ENCODE measurements at regions not wholly inside any gene's neighbourhood (a gene's known extent, or its start where the extent isn't known, plus 50 kb on each side); places are given as distances from the start of the nearest gene placed in this dataset.
"Not testable (repeated sequence)": the region's sequence is repeated elsewhere in the genome, so short reads cannot be mapped to it uniquely, and the experiment has no call there.

DNA sequence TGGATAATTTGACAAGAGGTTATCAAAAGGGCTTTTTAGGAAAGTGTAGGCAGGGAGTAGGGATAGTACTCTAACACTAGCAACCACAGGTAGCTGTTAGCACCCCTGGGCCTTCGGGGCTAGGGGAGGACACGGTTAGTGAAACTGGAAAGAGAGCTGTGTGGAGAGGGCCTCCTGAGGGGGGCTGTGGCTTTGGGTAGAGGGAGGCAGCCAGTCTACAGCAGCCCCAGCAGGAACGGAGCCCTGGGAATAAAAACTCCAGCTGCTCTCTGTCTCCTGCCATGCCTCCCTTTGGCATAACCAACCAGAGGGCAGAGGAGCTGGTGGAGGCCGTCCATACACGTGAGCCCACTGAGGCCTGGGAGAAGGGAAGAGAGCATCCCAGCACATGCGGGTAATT lies 223.2 kb downstream of the FOXD2 start:
- DNase-seq (ENCODE audit: low read depth in 2 of 2), result no peak

DNA sequence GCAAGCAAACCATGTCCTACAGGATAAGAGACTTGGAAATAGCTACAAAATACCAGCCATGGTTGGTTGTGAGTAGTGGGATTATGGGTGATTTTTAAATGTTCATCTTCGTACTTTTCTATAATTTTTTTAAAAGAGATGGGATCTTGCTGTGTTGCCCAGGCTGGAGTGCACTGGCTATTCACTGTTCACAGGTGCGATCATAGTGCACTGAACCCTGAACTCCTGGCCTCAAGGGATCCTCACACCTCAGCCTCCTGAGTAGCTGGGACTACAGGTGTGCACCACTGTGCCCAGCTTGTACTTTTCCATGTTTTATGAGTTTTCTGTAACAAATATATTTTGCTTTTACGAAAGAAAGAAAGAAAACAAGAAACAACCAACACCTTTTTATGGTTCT lies 224.2 kb downstream of the FOXD2 start:
- DNase-seq (ENCODE audit: low read depth in 2 of 2), result no peak

DNA sequence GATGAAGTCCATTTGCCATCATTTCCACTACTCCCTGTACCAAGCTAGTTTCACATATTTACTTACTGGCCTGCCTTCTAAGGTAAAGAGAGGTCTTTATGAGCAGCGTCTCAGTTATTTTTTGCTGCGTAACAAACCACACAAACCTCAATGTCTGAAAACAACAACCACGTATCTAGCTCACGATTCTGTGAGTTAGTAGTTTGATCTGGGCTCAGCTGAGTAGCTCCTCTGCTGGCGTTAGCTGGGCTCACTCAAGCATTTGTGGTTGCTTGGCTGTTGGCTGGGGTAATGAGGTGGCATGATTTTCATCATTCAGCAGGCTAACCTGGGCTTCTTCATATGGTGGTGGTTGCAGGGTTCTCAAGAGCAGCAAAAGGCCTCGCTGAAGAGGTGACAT lies 225.4 kb downstream of the FOXD2 start:
- no peak for DNase-seq (ENCODE audit: low read depth in 2 of 2)

DNA sequence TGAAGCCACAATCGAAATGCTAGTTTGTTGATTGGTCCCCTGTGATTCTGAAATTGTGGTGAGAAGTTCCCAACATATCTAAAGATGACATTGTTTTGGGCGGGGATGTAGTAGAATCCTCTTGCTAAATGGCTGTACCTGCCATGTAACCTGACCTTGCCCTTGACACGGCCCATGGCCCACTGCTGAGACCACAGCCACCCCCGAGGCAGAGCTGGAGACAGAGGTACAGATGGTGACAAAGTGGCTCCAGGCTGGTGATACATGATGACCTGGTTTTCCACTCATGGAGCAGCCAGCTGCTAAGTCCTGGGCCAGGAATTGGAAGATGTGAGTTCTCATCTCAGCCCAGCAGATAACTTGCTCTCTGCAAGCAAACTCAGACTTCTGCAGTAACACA lies 226.5 kb downstream of the FOXD2 start:
- no peak for DNase-seq (ENCODE audit: low read depth in 2 of 2)

DNA sequence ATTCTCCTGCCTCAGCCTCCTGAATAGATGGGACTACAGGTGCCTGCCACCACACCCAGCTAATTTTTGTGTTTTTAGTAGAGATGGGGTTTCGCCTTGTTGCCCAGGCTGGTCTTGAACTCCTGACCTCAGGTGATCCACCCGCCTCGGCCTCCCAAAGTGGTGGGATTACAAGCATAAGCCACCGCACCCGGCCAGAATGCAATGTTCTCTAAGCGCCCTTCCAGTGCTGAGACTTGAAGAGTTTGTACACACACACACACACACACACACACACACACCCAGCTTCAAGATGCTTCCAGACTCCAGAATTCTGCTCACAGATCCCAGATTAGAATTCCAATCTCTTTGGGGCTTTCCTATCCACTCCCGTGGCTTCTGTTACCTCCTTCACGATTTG lies 227.1 kb downstream of the FOXD2 start:
- DNase-seq (ENCODE audit: low read depth in 2 of 2), result not testable (repeated sequence)

DNA sequence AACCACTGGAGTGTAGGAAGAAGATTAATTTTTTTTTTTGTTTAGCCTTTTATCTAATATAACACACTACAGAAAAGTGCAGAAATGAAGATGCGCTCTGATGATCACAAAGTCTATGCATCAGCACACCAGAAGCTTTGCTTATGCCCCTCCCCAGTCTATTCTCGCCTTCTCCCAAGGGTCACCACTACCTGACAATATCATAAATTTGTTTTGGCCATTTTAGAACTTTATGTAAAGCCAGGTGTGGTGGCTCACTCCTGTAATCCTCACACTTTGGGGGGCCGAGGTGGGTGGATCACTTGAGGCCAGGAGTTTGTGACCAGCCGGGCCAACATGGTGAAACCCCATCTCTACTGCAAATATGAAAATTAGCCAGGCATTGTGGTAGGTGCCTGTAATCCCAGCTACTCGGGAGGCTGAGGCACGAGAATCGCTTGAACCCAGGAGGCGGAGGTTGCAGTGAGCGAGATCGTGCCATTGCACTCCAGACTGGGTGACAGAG lies 231.3 kb downstream of the FOXD2 start:
- no peak for DNase-seq (ENCODE audit: low read depth in 2 of 2)

DNA sequence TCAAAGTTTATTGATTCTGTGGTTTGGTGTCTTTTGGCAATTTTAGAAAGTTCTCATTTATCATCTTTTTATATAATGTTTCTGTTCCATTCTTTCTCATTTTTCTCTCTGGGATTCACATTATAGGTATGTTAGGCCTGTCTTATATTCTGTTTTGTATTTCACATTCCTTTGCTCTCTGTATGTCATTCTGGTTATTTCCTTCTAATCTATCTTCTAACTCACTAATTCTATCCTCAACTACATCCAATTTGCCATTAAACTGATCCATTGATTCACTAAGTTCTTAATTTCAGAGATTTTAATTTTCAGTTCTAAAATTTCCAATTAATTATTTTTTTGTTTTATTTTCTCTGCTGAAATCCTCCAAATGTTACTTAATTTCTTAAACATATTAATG lies 234.8 kb downstream of the FOXD2 start:
- DNase-seq (ENCODE audit: low read depth in 2 of 2), result no peak

DNA sequence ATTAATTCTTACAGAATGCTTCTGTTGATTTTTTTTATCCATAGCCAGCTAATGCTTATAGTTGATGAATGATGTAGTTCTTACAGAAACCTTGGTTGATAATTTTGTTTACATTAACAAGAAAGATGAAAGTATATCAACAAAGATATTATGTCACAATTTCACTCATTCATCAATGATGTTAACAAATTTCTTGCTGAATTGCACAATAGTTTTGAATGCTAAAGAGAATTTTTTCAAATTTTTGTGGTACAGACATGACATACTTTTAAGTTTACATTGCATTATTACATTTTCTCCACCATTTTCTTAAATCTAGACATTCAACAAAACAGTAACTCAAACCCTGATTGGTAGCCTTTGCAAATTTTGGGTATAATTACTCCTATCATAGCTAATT lies 236.3 kb downstream of the FOXD2 start:
- no peak for DNase-seq (ENCODE audit: low read depth in 2 of 2)

DNA sequence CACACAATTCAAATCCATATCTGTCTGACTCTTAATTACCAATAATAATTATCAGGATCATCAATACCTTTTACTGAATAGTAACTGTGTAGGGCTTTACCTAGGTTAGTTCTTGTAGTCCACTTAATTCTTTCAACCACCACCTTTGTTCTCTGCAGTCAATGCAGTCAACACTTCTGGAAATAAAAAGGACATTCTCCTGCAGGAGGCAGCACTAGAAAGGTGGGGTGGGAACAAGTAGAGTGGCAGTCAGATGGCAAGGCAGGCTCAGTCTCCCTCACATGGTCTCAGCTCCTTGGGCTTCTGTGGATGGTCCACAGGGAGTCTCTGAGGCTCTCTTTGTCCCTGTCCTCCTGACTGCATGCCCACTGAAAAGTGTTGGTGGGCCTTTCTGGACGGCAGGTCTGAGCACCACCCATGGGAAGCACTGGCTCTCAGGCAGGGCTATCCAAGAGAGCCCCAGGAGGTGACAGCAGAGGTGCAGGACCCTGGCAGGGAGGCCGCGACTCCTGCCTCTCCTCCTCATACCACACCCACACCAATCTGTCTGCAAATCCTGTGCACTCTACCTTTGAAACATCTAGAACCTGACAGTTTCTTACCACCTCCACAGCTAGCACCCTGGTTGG lies 237.3 kb downstream of the FOXD2 start:
- DNase-seq (ENCODE audit: low read depth in 2 of 2), result no peak

DNA sequence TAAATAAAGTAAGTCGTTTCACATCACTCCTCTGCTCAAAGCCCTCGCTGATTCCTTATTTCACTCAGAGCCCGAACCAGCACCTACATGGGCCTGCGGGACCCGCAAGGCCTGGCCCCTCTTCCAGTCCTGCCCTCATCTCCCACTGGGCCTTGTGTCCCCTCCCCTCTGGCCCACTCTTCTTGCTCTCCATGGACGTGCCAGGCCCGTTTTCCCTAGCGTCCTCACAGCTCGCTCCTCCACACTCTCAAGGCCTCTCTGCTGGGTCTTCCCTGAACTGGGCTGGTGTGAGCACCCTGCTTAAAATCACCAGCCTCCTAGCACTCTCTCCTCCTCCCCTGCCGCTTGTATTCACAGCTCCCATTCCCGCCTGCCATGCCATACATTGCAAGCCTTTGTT lies 237.9 kb downstream of the FOXD2 start:
- DNase-seq (ENCODE audit: low read depth in 2 of 2), result no peak

DNA sequence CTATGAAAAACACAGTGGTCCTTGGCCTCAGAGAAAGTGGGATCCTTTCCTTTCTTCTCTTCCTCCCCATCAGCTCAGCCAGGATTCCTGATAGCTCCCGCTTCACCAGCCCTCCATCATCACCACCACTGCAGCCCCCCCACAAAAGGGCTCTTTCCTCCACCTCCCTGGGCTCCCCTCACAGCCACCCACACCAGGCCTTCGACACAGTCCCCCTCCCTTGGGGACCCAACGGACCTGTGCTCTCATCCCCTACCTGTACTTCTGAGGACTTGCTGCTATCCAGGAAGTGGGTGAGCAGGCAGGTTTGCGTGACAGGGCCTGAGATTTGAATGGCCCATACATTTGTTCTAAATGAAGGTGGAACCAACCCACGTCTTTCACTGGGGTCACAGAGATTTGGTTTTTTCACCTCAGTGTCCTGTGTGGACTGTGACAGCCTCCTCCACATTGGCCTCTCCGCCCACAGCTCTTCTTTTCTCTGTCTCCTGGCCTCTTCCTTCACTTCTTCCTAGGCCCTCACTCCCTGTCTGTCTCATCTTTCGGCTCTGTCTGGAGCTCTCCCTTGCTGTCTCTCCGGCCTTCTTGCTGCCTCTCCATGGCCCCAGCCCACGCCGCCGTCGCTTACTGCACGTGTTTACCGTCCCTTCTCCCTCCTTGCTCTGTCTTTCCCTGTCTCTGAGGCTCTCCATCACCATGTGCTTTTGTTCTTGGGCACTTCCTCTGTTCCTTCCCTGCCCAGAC lies 238.6 kb downstream of the FOXD2 start:
- DNase-seq (ENCODE audit: low read depth in 2 of 2), result no peak

DNA sequence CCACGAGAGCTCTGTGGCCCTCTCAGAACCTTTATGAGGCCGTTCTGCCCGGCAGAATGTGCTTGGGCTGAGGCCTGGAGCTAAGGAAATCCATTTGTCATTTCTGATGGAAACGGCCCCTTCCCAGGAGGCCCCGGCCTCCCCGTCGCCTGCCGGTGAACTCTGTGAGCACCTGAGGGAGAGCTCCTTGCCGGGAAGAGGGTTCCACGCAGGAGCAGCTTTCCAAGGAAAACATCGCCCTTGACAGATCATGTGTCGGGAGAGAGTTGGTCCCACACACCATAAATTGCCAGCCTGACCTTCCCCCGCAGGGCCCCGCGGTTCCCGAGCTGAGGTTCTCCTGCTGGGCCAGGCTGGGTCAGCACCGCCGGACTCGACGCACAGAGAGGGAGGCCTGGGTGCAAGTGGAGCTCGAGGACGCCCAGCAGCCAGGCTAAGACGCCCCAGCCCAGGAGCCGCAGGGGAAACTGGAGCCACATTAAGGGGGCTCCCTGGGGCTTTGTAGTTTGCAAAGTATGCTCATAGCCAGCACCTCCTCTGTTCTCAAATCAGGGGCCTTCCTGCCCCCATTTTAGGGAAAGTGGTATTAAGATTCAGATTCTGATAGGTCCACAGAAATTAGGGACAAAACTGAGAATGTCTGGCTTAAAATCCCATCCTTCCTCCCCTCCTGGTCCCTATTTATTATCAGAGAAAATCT lies 239.5 kb downstream of the FOXD2 start:
- DNase-seq (ENCODE audit: low read depth in 2 of 2), result no peak

DNA sequence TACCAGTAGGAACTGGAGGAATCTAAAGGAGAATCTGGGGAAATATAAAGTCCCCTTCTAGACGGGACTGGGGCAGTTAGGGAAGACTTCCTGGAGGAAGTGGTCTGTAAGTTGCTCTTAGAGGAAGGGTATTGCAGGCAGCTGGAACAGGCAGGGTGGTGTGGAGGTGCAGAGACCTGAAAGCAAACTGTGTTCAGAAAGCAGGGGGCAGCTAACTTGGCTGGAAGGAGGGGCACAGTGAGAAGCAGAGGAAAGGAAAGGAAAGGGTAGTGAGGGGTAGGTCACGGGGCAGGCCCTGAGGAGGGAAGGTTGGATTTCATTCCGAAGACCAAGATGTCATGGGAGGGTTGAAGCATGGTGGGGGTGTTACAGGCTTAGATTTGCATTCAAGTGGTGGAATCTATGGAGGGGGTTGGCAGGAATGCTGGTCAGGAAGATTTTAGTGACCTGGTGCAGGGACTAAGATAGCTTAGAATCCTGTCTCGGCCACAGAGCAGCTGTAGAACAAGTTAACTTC lies 240.7 kb downstream of the FOXD2 start:
- DNase-seq (ENCODE audit: low read depth in 2 of 2), result no peak

DNA sequence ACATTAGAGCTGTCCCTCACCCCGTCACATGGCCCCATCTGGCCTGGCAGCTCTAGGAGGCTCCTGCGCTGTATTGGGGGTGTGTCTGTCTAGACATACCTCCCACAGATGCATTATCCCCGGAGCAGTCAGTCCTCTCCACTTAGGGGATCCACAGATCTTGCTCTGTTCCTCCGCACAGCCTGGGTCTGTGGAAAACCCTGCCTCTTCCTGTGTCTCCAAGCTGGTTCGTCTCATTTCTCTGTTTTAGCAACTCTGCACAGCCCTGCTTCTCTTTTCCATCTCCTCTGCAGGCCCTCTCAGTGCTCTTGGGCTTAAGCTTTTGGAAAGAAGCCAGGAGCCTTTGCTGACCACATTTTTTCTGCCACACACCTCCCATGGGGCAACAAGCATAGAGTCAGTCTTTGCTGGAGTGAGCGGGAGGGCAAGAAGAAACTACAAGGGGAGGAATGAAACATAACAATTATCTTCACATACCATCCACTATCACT lies 241.5 kb downstream of the FOXD2 start:
- no peak for DNase-seq (ENCODE audit: low read depth in 2 of 2)

DNA sequence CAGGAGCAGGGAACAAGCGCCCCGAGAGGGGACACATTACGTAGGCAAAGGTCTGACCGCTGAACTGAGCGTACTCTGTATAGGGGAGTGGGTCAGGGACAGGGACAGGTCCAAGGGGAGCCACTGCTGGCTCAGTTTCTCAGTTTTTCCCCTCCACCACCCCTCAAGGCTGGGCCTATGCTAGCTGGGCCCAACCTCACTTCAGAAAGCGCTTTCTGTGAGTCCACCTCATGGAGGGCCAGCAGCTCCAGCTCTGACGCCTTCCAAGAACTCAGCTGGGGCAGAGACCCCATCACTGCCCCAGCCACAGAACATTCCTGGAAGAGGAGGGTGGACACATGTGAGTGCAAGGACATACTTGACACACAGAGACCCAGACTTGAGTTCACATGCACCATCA lies 242.0 kb downstream of the FOXD2 start:
- no peak for DNase-seq (ENCODE audit: low read depth in 2 of 2)

DNA sequence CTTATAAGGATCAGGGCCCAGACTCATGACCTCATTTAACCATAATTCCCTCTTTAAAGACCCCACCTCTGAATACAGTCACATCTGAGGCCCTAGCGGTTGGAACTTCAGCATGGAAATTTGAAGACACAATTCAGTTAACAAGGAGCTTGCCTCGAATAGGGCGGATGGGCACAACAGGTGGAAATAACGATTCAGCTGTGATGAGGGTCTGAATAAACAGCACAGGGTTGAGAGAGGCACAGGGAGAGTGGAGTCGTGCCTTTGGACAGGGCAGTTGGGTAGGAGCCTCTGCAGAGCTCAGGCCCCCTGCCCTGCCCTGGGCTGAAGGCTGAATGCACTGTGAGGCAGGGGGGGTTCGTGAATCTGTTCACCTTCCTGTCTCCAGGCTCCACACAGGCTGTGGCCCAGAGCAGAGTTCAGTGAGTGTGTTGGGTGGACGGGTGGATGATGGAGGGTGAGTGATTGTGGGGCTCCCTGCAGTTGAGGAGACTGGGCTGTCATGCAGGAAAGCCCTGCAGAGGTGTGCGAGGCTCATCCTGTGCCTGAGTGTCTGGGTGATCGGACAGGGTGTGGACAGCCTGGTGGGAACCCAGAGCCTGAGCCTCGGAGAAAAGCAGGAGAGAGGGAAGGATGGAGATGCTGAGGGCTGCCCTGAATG lies 243.1 kb downstream of the FOXD2 start:
- DNase-seq (ENCODE audit: low read depth in 2 of 2), result no peak

DNA sequence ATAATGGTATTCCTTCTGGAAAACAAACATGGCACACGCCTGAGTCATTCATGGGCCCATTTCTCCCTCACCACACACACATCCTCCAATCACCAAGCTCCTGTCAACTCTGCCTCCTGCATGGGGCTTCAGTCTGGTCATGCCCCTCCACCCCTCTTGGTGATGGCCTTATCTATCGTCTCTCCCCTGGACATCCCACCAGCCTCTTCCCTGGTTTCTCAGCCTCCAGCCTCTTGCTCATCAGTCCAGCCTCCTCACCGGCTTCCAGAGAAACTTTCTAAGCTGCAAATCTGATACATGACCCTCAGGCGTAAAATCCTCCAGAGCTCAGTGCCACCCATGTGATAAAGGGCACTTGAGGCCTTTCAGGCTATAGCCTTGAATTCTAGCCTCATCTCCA lies 243.9 kb downstream of the FOXD2 start:
- DNase-seq (ENCODE audit: low read depth in 2 of 2), result no peak

DNA sequence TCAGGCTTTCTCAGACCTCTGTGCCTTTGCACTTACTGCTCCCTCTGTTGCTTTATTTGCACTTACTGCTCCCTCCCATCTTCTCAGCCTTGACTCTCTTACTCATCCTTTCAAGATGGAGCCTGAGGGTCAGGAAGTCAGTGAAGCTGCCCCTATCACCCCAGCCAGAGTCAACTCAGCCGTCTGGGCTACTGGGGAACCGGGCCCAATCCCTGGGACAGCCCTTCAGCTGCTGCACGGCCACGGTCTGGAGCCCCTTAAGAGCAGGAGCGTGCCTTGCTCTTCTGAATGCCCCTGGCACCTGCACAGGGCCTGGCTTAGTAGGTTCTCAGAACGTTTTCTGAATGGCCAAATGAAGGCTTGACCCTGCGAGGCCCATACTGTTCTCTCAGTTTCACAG lies 244.4 kb downstream of the FOXD2 start:
- DNase-seq (ENCODE audit: low read depth in 2 of 2), result no peak

DNA sequence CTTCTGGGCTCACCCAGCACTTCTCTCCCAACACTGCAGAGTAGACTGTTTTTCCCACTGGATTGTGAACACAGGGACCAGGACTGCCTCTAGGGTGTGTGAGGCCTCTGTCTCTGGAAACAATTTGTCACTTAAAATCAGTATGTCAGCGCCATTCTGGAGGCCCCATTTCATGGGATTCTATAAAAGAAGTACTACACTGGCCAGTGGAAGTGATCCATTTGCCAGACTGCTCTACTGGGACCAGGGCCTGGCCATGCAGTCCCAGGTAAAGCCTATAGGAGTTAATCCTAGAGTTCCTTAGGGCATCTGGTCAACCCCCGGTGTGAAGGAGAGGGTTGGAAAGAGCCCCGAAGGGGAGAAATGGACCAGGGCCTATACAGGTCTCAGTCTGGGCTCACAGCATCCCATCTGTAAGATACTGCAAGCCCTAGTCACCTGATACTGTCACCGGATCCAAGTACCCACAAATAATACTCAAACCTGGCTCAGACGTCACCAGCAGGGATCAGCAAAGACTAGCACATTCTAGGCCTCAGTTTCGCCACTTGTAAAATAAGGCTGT lies 245.0 kb downstream of the FOXD2 start:
- no peak for DNase-seq (ENCODE audit: low read depth in 2 of 2)

DNA sequence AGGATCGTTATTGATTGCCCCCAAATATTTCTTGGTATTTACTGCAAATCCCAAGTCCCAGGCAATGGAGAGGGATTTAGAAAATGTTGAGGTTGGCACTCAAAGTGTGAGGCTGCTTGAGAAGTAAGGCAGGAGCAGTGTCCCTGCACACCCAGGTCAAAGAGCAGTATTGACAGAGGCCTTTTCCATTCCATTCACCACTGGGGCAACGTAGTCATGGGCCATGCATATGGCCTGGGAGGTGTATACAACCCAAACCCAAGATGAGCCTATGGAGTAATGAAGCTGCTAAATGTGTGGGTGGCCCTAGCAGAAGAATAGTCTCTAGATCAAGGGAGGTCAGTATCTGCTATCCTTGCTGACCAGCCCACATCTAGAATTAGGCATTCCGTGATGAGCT lies 245.6 kb downstream of the FOXD2 start:
- no peak for DNase-seq (ENCODE audit: low read depth in 2 of 2)

DNA sequence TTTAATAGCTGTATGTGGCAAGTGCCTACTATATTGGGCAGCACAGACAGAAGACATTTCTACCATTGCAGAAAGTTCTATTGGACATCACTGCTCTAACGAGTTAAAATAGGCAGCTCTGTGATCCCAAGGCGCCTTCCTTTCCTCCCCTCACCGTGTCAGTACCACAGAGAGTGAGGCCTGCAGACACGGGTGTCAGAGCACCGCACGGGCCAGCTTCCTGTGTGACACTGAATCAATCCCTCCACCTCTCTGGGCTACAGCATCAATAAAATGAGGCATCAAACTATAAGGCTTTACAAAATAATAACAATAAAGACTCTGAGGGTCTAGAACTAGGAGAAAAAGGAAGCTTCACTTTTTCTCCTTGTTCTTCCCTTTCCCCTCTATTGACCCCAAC lies 246.7 kb downstream of the FOXD2 start:
- no peak for DNase-seq (ENCODE audit: low read depth in 2 of 2)
